Choroid plexus epithelial cell (primary cell): ENCODE measurements at regions not wholly inside any gene's neighbourhood (a gene's known extent, or its start where the extent isn't known, plus 50 kb on each side); places are given as distances from the start of the nearest gene placed in this dataset.
"Not testable (repeated sequence)": the region's sequence is repeated elsewhere in the genome, so short reads cannot be mapped to it uniquely, and the experiment has no call there.

ENCODE experiments used
- DNase-seq: peaks from one replicate; pipeline ENCODE4 v3.0.0-alpha.2; 2010; ENCODE audit warnings: low read depth
- H3K4me3 ChIP-seq: 2 replicates; pipeline ENCODE4 v1.5.1; 2011; ENCODE audit warnings: low read depth, mild to moderate bottlenecking, control low read depth, low read length, moderate library complexity
- CTCF ChIP-seq: conservative IDR thresholded peaks from 2 replicates; pipeline ENCODE4 v1.5.1; 2011; ENCODE audit warnings: low read depth, mild to moderate bottlenecking, control low read depth, inconsistent platforms, low read length, moderate library complexity

DNA sequence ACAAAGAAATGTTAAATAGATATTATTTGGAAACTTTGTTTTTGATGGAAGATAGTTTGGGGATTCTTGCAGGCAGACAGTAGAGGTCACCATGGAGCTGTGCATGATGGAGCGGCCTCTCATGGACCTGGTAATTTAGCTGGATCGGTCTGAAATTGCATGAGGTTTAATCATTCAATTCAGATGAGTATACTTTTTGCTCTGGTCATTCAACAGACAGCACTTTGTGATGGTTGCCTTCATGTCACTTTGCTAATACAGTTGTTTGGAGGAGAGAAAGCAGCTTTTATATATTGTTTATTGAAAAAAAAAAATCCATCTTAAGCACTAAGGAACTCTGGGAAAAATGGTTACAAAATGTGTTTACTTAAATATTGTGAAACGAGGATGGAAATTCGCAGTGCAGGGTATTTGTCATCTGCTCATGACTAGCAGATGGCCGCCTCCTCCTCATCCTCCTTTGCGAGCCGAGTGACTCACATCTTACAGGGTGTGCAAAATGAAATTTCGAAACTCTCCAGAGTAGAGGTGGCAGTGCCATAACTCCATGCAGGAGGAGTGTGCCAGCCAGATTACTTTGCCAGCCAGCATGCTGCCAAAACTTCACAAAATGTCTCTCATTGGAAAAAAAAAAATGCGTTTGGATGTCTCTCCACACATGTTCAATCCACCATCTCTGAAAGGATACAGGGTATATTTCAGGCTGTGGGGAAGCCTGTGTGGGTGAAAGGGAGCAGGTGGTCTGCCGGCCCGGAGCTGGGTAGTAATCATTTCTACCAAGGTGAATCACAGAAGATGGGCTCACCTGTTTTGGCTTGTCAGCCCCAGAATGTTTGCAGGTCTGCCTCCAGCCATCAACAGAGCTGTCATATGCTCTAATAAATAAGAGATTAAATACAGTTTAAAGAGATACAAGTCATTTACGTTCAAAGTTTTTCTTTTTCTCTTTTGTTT is 314.9 kb upstream of the DIPK2B start:
- no peak overlapping the region for H3K4me3 ChIP-seq
- TF ChIP-seq CTCF = peak; percentile 75
- DNase-seq = peak; percentile 91

DNA sequence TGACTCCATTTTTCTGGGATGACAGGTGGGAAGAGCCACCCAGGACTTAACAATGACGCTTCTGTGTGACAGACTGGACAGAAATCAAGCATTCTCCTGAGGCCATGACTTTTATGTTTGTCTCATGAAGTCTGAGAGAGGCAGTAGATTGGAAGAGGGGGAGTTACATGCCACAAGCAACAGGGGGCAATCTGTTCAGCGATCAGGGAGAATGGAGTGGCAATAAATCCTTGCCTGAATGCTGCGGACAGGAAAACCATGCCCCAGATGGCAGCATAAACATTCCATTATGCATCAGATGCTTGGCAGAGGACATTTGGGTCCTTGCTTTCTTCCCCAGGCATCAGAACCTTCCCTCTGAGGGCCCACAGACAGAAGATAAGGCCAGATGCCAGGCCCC is 312.4 kb upstream of the DIPK2B start:
- H3K4me3 ChIP-seq = no peak overlapping the region
- no peak for DNase-seq
- no peak for TF ChIP-seq CTCF

GRCh38 chrX:45508454-45508853 is 307.8 kb upstream of the DIPK2B start:
- TF ChIP-seq CTCF = no peak
- no peak for DNase-seq

DNA sequence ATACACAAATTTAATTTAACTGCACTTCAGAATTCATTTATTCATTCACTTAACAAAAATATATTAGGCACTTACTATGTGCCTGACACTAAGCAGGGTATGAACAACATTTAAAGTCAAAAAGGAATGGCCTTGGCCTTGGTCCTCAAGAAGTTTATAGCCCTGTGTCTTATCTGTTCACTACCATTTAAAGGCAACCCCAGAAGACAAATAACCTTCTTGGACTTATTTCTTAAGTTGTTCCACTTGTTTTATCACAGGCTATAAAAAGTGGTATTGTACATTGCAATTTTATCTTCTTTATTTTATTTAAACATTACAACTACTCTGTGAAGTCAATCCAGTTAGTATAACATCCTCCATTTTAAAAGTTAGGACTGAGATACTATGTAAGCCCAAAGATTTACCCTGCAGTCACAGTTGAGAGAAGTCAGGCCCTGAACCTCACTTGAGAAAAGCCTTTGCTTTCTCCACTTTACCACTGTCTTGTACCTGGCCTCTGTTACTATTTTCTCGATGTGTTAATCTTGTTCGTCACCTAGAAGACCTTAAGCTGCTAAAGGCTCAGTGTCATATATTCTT is 305.6 kb upstream of the DIPK2B start:
- H3K4me3 ChIP-seq = no peak overlapping the region
- no peak for TF ChIP-seq CTCF
- DNase-seq = no peak

More at GRCh38 chrX:45508454-45508853, 307.8 kb upstream of the DIPK2B start:
- no peak overlapping the region for H3K4me3 ChIP-seq

DNA sequence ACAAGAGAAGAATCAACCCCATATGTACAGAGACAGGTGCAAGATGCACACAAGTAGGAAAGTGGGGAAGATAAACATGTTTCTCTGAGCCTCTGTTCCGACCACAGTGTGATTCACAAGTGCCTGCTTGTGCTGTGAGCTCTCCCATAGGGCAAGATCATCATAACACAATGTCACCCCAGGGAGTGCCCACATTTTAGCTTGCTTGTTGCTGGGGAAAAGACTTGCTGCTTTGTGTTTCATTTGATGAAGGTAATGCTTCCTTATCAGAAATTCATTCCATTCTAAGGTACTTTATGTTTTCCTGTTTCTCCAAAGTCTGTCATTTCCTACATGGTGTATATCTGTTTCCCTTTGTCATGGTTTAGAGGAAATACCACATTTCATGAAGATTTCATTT is 304.5 kb upstream of the DIPK2B start:
- H3K4me3 ChIP-seq = no peak overlapping the region
- peak; percentile 76 for DNase-seq
- no peak for TF ChIP-seq CTCF

GRCh38 chrX:45503787-45504362 is 303.2 kb upstream of the DIPK2B start:
- H3K4me3 ChIP-seq, DNase-seq: not testable (repeated sequence)

- no peak overlapping the region for H3K4me3 ChIP-seq
- DNase-seq = no peak
- no peak for TF ChIP-seq CTCF
Measured at GRCh38 chrX:45502396-45502795, 301.7 kb upstream of the DIPK2B start.
